HCT116 (cell line): ENCODE measurements at regions not wholly inside any gene's neighbourhood (a gene's known extent, or its start where the extent isn't known, plus 50 kb on each side); places are given as distances from the start of the nearest gene placed in this dataset.

Source experiments
- ATAC-seq: fragments of 200-7000 bp; cut with Tn5 transposase; 2 replicates; pipeline ENCODE4 v1.9.1; 2020; ENCODE audit warnings: mild to moderate bottlenecking, moderate library complexity
- BruUV-seq: library from RNA; stranded (reverse); fragments of 400-500 nt; replicated peaks from 2 replicates; lab custom pipeline; 2021; lab: Mats Ljungman, UMichigan
- CTCF ChIA-PET: fragments of 300-600 bp; sonication (Branson Sonifier 250); formaldehyde crosslinking; loops from one replicate; lab custom pipeline; 2021; ENCODE audit warnings: antibody characterized with exemption; lab: Charles Lee
- POLR2A ChIA-PET: fragments of 300-600, 350-600 bp; sonication (Branson Sonifier 250); formaldehyde crosslinking; loops from one replicate; lab custom pipeline; 2021; ENCODE audit warnings: antibody characterized with exemption; lab: Charles Lee
- RAD21 ChIA-PET, 2 experiments: fragments of 300-600 bp; sonication (Branson Sonifier 250); formaldehyde crosslinking; loops; one replicate each; lab custom pipeline; 2023; ENCODE audit warnings: low total read pairs in 2 of 2; ENCODE audit not compliant: uncharacterized antibody in 2 of 2, unreplicated experiment in 2 of 2, low non-redundant PET in 1 of 2; lab: Charles Lee
- DNase-seq: peaks from one replicate; pipeline ENCODE4 v3.0.0-alpha.2; 2010; ENCODE audit warnings: low read depth, low spot score
- H2AFZ ChIP-seq: fragments of 200-600 bp; shearing (Covaris generic), sonication (generic); 2 replicates; pipeline ENCODE4 v1.6.1; 2017; ENCODE audit warnings: low read depth, mixed run types, mixed read lengths, antibody characterized with exemption, low read length; ENCODE audit not compliant: poor library complexity, severe bottlenecking
- H3K27ac ChIP-seq: 2 replicates; pipeline ENCODE4 v1.5.1; 2012; ENCODE audit warnings: low read depth, low read length
- H3K27me3 ChIP-seq: fragments of 200-600 bp; sonication (generic); 2 replicates; pipeline ENCODE4 v1.6.1; 2016; ENCODE audit warnings: mixed run types, low read length, mixed read lengths; ENCODE audit not compliant: insufficient read depth
- H3K36me3 ChIP-seq, 2 experiments: fragments of 200-500 bp in 1 of 2; fragments of 200-600 bp in 1 of 2; sonication (Bioruptor generic) in 1 of 2; sonication (generic) in 1 of 2; 2 replicates each; pipeline versions ENCODE4 v1.5.1 to v1.6.1; 2014 to 2016; ENCODE audit warnings: low read length in 2 of 2, inconsistent platforms in 1 of 2, mixed read lengths in 1 of 2, mixed run types in 1 of 2; ENCODE audit not compliant: insufficient read depth in 2 of 2, control insufficient read depth in 1 of 2
- H3K4me1 ChIP-seq, 2 experiments: fragments of 200-600 bp in 1 of 2; sonication (generic) in 1 of 2; 2 replicates each; pipeline versions ENCODE4 v1.5.1 to v1.6.1; 2012 to 2017; ENCODE audit warnings: low read length in 2 of 2, inconsistent platforms in 1 of 2, mild to moderate bottlenecking in 1 of 2, mixed read lengths in 1 of 2, mixed run types in 1 of 2, moderate library complexity in 1 of 2; ENCODE audit not compliant: insufficient read depth in 2 of 2, control insufficient read depth in 1 of 2
- H3K4me2 ChIP-seq: fragments of 200-600 bp; sonication (generic); 2 replicates; pipeline ENCODE4 v1.6.1; 2017; ENCODE audit warnings: mixed run types, low read length, mixed read lengths
- H3K4me3 ChIP-seq, 2 experiments: fragments of 200-600 bp in 1 of 2; sonication (generic) in 1 of 2; replicated peaks in 1 of 2; 2 replicates each; pipeline ENCODE4 v1.5.1; 2011 to 2016; ENCODE audit warnings: low read length in 2 of 2, control low read depth in 1 of 2, low read depth in 1 of 2, mild to moderate bottlenecking in 1 of 2, mixed read lengths in 1 of 2, mixed run types in 1 of 2
- H3K79me2 ChIP-seq: fragments of 200-600 bp; sonication (generic); 2 replicates; pipeline ENCODE4 v1.6.1; 2017; ENCODE audit warnings: mild to moderate bottlenecking, mixed run types, low read length, moderate library complexity, mixed read lengths; ENCODE audit not compliant: insufficient read depth
- H3K9ac ChIP-seq: fragments of 200-600 bp; sonication (generic); 2 replicates; pipeline ENCODE4 v1.6.1; 2016; ENCODE audit warnings: low read length, mixed read lengths
- H3K9me2 ChIP-seq: fragments of 200-600 bp; sonication (generic), shearing (Covaris generic); 2 replicates; pipeline ENCODE4 v1.6.1; 2017; ENCODE audit warnings: mixed run types, mild to moderate bottlenecking, moderate library complexity; ENCODE audit not compliant: insufficient read depth
- H3K9me3 ChIP-seq, 2 experiments: fragments of 200-500 bp in 1 of 2; fragments of 200-600 bp in 1 of 2; sonication (Bioruptor generic) in 1 of 2; sonication (generic) in 1 of 2; 2 replicates each; pipeline ENCODE4 v1.6.1; 2014 to 2017; ENCODE audit warnings: low read length in 2 of 2, mixed read lengths in 2 of 2, inconsistent platforms in 1 of 2, low read depth in 1 of 2, mild to moderate bottlenecking in 1 of 2, mixed run types in 1 of 2, moderate library complexity in 1 of 2; ENCODE audit not compliant: control insufficient read depth in 1 of 2, insufficient read depth in 1 of 2
- H4K20me1 ChIP-seq: fragments of 200-600 bp; sonication (generic), shearing (Covaris generic); 2 replicates; pipeline ENCODE4 v1.6.1; 2017; ENCODE audit warnings: mixed run types, mild to moderate bottlenecking, moderate library complexity; ENCODE audit not compliant: insufficient read depth
- CBX3 ChIP-seq: IDR thresholded peaks from 2 replicates; pipeline ENCODE4 v1.6.1; 2012; ENCODE audit warnings: low read depth
- CTCF ChIP-seq, 3 experiments: fragments of 200-600 bp in 1 of 3; sonication (generic) in 1 of 3; IDR thresholded peaks in 2 of 3; conservative IDR thresholded peaks in 1 of 3; 2 replicates each; pipeline ENCODE4 v1.5.1; 2012 to 2017; ENCODE audit warnings: low read depth in 2 of 3, low read length in 2 of 3, antibody characterized with exemption in 1 of 3, borderline replicate concordance in 1 of 3, control low read depth in 1 of 3, mild to moderate bottlenecking in 1 of 3, mixed read lengths in 1 of 3, mixed run types in 1 of 3, moderate library complexity in 1 of 3; ENCODE audit not compliant: insufficient read depth in 1 of 3
- EGR1 ChIP-seq: IDR thresholded peaks from 2 replicates; pipeline ENCODE4 v1.6.1; 2012; ENCODE audit warnings: low read depth
- ELF1 ChIP-seq: IDR thresholded peaks from 2 replicates; pipeline ENCODE4 v1.6.1; 2012; ENCODE audit warnings: low read depth, borderline replicate concordance
- EZH2 ChIP-seq: fragments of 200-600 bp; sonication (generic); IDR thresholded peaks from 2 replicates; pipeline ENCODE4 v1.6.1; 2017; ENCODE audit warnings: antibody characterized with exemption, mixed run types
- EZH2phosphoT487 ChIP-seq: fragments of 200-600 bp; IDR thresholded peaks from 2 replicates; pipeline ENCODE4 v1.6.1; 2018; ENCODE audit warnings: antibody characterized with exemption, borderline replicate concordance
- FOSL1 ChIP-seq: IDR thresholded peaks from 2 replicates; pipeline ENCODE4 v1.6.1; 2012; ENCODE audit warnings: low read depth
- JUND ChIP-seq: IDR thresholded peaks from 2 replicates; pipeline ENCODE4 v1.6.1; 2012
- MAX ChIP-seq: IDR thresholded peaks from 2 replicates; pipeline ENCODE4 v1.6.1; 2012
- POLR2A ChIP-seq: IDR thresholded peaks from 2 replicates; pipeline ENCODE4 v1.7.0; 2011; ENCODE audit warnings: borderline replicate concordance; ENCODE audit not compliant: insufficient read depth, insufficient read length; ENCODE audit errors: extremely low read depth
- RAD21 ChIP-seq: IDR thresholded peaks from 2 replicates; pipeline ENCODE4 v1.6.1; 2012; ENCODE audit warnings: low read depth, mild to moderate bottlenecking
- REST ChIP-seq: IDR thresholded peaks from 2 replicates; pipeline ENCODE4 v1.6.1; 2012; ENCODE audit warnings: low read depth
- SRF ChIP-seq: IDR thresholded peaks from 2 replicates; pipeline ENCODE4 v1.6.1; 2012; ENCODE audit warnings: low read depth
- YY1 ChIP-seq: IDR thresholded peaks from 2 replicates; pipeline ENCODE4 v1.6.1; 2011; ENCODE audit warnings: low read length, low read depth, moderate library complexity, mild to moderate bottlenecking; ENCODE audit not compliant: insufficient replicate concordance; ENCODE audit errors: extremely low read depth
- ZBTB33 ChIP-seq: IDR thresholded peaks from 2 replicates; pipeline ENCODE4 v1.6.1; 2011; ENCODE audit warnings: mild to moderate bottlenecking, low read length, moderate library complexity; ENCODE audit not compliant: insufficient replicate concordance; ENCODE audit errors: extremely low read depth
- ZFX ChIP-seq: fragments of 450-650 bp; IDR thresholded peaks from 2 replicates; pipeline ENCODE4 v1.6.1; 2017
- ZNF274 ChIP-seq: fragments of 200-500 bp; sonication (Bioruptor generic); IDR thresholded peaks from 2 replicates; pipeline ENCODE4 v1.6.1; 2014; ENCODE audit warnings: mild to moderate bottlenecking, low read depth, low read length, inconsistent platforms
- intact Hi-C: fragments of 100-400 bp; cut with micrococcal nuclease; formaldehyde crosslinking; loops from 2 replicates; pipeline ENCODE4 v1.10.0; 2022

GRCh38 chr2:239484571-239485355 is 83.9 kb upstream of the HDAC4 start:
- POLR2A ChIA-PET, result no interaction called here
- no peak overlapping the region for H2AFZ ChIP-seq
- no peak for ATAC-seq
- no peaks in the 10 kb centered on the region for H3K79me2 ChIP-seq
- no TSS peak for BruUV-seq
- no peak overlapping the region for H3K27ac ChIP-seq
- no peaks in the 10 kb centered on the region for H3K9me2 ChIP-seq
- no peaks in the 10 kb centered on the region for H3K4me1 ChIP-seq
- no peaks in the 10 kb centered on the region for H3K36me3 ChIP-seq
- intact Hi-C loops, result no loop called here
- RAD21 ChIA-PET, result no interaction called here
- no peaks in the 10 kb centered on the region for H4K20me1 ChIP-seq
- CTCF ChIA-PET, result no interaction called here
- TF ChIP-seq POLR2A, result no peak
- no peak for TF ChIP-seq ZNF274
- no peak for TF ChIP-seq CBX3
- no peak for TF ChIP-seq EGR1
- TF ChIP-seq CTCF (IDR thresholded peaks at IDR 0.05 in 2 of 3, conservative IDR thresholded peaks at IDR 0.05 in 1 of 3; ENCODE audit: borderline replicate concordance in 1 of 3, insufficient read depth in 1 of 3, low read depth in 2 of 3, low read length in 2 of 3), result no peak
- no peak for TF ChIP-seq EZH2phosphoT487
- no peak for TF ChIP-seq FOSL1
- no peak for TF ChIP-seq ELF1
- no peak for TF ChIP-seq JUND
- TF ChIP-seq REST, result no peak
- TF ChIP-seq YY1, result no peak
- no peak for TF ChIP-seq ZFX
- no peak for TF ChIP-seq SRF
- TF ChIP-seq ZBTB33, result no peak
- no peak for TF ChIP-seq EZH2
- TF ChIP-seq MAX, result no peak
- TF ChIP-seq RAD21, result no peak
- TF ChIP-seq, all 23 proteins: peak for 0
- Histone ChIP-seq H3K27me3 (peaks cover 9% of the 10 kb centered on the region), H3K4me2 (no peak overlapping the region), H3K9me3 (no peaks in the 10 kb centered on the region), H3K4me3 (no peak overlapping the region), H3K9ac (no peak overlapping the region)
- DNase-seq, result no peak
